A549 (cell line): ENCODE measurements at regions not wholly inside any gene's neighbourhood (a gene's known extent, or its start where the extent isn't known, plus 50 kb on each side); places are given as distances from the start of the nearest gene placed in this dataset.

Experiments
- ATAC-seq, 2 experiments: fragments of 200-7000 bp in 1 of 2; fragments of >200 bp in 1 of 2; cut with Nextera tagmentation in 1 of 2; cut with Tn5 transposase in 1 of 2; 3 replicates each; pipeline versions ENCODE4 v1.8.0 to v1.9.1; 2018 to 2020; ENCODE audit warnings: mild to moderate bottlenecking in 1 of 2, moderate library complexity in 1 of 2
- CTCF ChIA-PET: fragments of 300-600 bp; sonication (Branson Sonifier 250); formaldehyde crosslinking; extraction: SDS; loops from one replicate; lab custom pipeline; 2021; ENCODE audit warnings: antibody characterized with exemption, inconsistent platforms; lab: Yijun Ruan, JAX
- POLR2A ChIA-PET: fragments of 350-600 bp; formaldehyde crosslinking; extraction: SDS; loops from one replicate; lab custom pipeline; 2021; ENCODE audit warnings: antibody characterized with exemption, inconsistent platforms; lab: Yijun Ruan, JAX
- DNase-seq, 2 experiments: peaks; one replicate each; pipeline versions ENCODE4 v3.0.0 to v3.0.0-alpha.2; 2011 to 2016; ENCODE audit warnings: low read depth in 1 of 2, low spot score in 1 of 2
- FAIRE-seq: peaks from 2 replicates; lab custom pipeline; 2011; peaks lifted over from hg19 to GRCh38; lab: Jason Lieb, UNC
- H3K27ac ChIP-seq, 2 experiments: fragments of >200 bp; sonication (Bioruptor Twin); formaldehyde crosslinking; 3 replicates each; pipeline ENCODE4 v1.5.1; 2016 to 2017
- H3K4me1 ChIP-seq: fragments of >200 bp; sonication (Bioruptor Twin); formaldehyde crosslinking; 3 replicates; pipeline ENCODE4 v1.6.1; 2016
- H3K4me2 ChIP-seq: fragments of >200 bp; sonication (Bioruptor Twin); formaldehyde crosslinking; 3 replicates; pipeline ENCODE4 v1.6.1; 2016
- H3K4me3 ChIP-seq: fragments of >200 bp; sonication (Bioruptor Twin); formaldehyde crosslinking; 3 replicates; pipeline ENCODE4 v1.5.1; 2016
- H3K9me3 ChIP-seq: fragments of >200 bp; sonication (Bioruptor Twin); formaldehyde crosslinking; 3 replicates; pipeline ENCODE4 v1.6.1; 2016
- BHLHE40 ChIP-seq: IDR thresholded peaks from 2 replicates; pipeline ENCODE4 v1.6.1; 2012; ENCODE audit warnings: low read depth, low read length, inconsistent platforms
- CBX8 ChIP-seq: fragments of 200-600 bp; sonication (generic); IDR thresholded peaks from 2 replicates; pipeline ENCODE4 v1.6.1; 2016
- EHF ChIP-seq: fragments of 250-450 bp; sonication (Bioruptor Pico); IDR thresholded peaks from 2 replicates; pipeline ENCODE4 v1.5.0; 2020; ENCODE audit warnings: mild to moderate bottlenecking
- FOSB ChIP-seq: fragments of 250-450 bp; sonication (Bioruptor Pico); IDR thresholded peaks from 2 replicates; pipeline ENCODE4 v1.5.0; 2020; ENCODE audit warnings: mild to moderate bottlenecking, moderate library complexity
- FOSL2 ChIP-seq, 2 experiments: fragments of 450-650 bp in 1 of 2; fragments of >200 bp in 1 of 2; sonication (Bioruptor Twin) in 1 of 2; formaldehyde crosslinking; IDR thresholded peaks; 2 replicates each; pipeline versions ENCODE4 v1.5.0 to v1.6.1; 2016 to 2020; ENCODE audit warnings: mild to moderate bottlenecking in 1 of 2, moderate library complexity in 1 of 2
- FOXS1 ChIP-seq: fragments of 250-450 bp; sonication (Bioruptor Pico); IDR thresholded peaks from 2 replicates; pipeline ENCODE4 v1.5.0; 2020; ENCODE audit warnings: mild to moderate bottlenecking, moderate library complexity
- GATA3 ChIP-seq: IDR thresholded peaks from 2 replicates; pipeline ENCODE4 v1.6.1; 2012; ENCODE audit warnings: borderline replicate concordance
- HDAC2 ChIP-seq: fragments of 200-600 bp; sonication (generic); IDR thresholded peaks from 2 replicates; pipeline ENCODE4 v1.6.1; 2016
- HOXA7 ChIP-seq: fragments of 250-450 bp; sonication (Bioruptor Pico); IDR thresholded peaks from 2 replicates; pipeline ENCODE4 v1.5.0; 2020; ENCODE audit warnings: mild to moderate bottlenecking, moderate library complexity
- HOXB5 ChIP-seq: fragments of 250-450 bp; sonication (Bioruptor Pico); IDR thresholded peaks from 2 replicates; pipeline ENCODE4 v1.5.0; 2020; ENCODE audit warnings: mild to moderate bottlenecking, moderate library complexity
- MAX ChIP-seq: IDR thresholded peaks from 2 replicates; pipeline ENCODE4 v1.6.1; 2012
- NFE2L2 ChIP-seq: fragments of 150-350 bp; conservative IDR thresholded peaks from 2 replicates; pipeline ENCODE4 v1.6.1; 2014; ENCODE audit warnings: low read length
- NPAS2 ChIP-seq: fragments of 250-450 bp; sonication (Bioruptor Pico); IDR thresholded peaks from 2 replicates; pipeline ENCODE4 v1.8.0; 2022; ENCODE audit warnings: mild to moderate bottlenecking, moderate library complexity, borderline replicate concordance
- POLR2AphosphoS2 ChIP-seq: conservative IDR thresholded peaks from 2 replicates; pipeline ENCODE4 v1.6.1; 2012; ENCODE audit warnings: low read length, improper control_type of control experiment, inconsistent platforms
- RARB ChIP-seq: fragments of 250-450 bp; sonication (Bioruptor Pico); IDR thresholded peaks from 2 replicates; pipeline ENCODE4 v1.8.0; 2021; ENCODE audit warnings: mild to moderate bottlenecking, moderate library complexity
- RCOR1 ChIP-seq: fragments of 150-350 bp; IDR thresholded peaks from 2 replicates; pipeline ENCODE4 v1.6.1; 2014; ENCODE audit warnings: antibody characterized with exemption, low read length, low read depth
- RFX5 ChIP-seq: fragments of 450-650 bp; IDR thresholded peaks from 2 replicates; pipeline ENCODE4 v1.7.1; 2014; ENCODE audit warnings: antibody characterized with exemption, mild to moderate bottlenecking, moderate library complexity
- SREBF2 ChIP-seq: fragments of 450-650 bp; IDR thresholded peaks from 2 replicates; pipeline ENCODE4 v1.6.1; 2014; ENCODE audit warnings: mild to moderate bottlenecking, moderate library complexity
- USF2 ChIP-seq: fragments of 450-650 bp; IDR thresholded peaks from 2 replicates; pipeline ENCODE4 v1.6.1; 2014; ENCODE audit warnings: antibody characterized with exemption
- ZC3H11A ChIP-seq: fragments of 450-650 bp; IDR thresholded peaks from 2 replicates; pipeline ENCODE4 v1.6.1; 2014; ENCODE audit warnings: antibody characterized with exemption, mild to moderate bottlenecking
- ZFP36 ChIP-seq: fragments of 450-650 bp; IDR thresholded peaks from 2 replicates; pipeline ENCODE4 v1.6.1; 2014; ENCODE audit warnings: borderline replicate concordance; ENCODE audit not compliant: partially characterized antibody
- ZNF302 ChIP-seq: fragments of 250-450 bp; sonication (Bioruptor Pico); IDR thresholded peaks from 2 replicates; pipeline ENCODE4 v1.9.0; 2021; ENCODE audit warnings: inconsistent platforms, mild to moderate bottlenecking, moderate library complexity
- ZSCAN20 ChIP-seq: fragments of 250-450 bp; sonication (Bioruptor Pico); IDR thresholded peaks from 2 replicates; pipeline ENCODE4 v1.8.0; 2022; ENCODE audit warnings: mild to moderate bottlenecking, moderate library complexity
- WGBS: methylation state at CpG from one replicate; pipeline ENCODE4 v1.1.6; 2017; ENCODE audit errors: missing lambda C conversion rate; 5-methylcytosine and 5-hydroxymethylcytosine counted together
- TF ChIP-seq, protein P1 (sequence below): IDR thresholded peaks from 2 replicates; pipeline ENCODE4 v1.6.1; 2012
- TF ChIP-seq, protein P2 (sequence below): IDR thresholded peaks from 2 replicates; pipeline ENCODE4 v1.6.1; 2012; ENCODE audit warnings: low read depth, borderline replicate concordance
- TF ChIP-seq, protein P3 (sequence below): fragments of 250-450 bp; sonication (Bioruptor Pico); IDR thresholded peaks from 2 replicates; pipeline ENCODE4 v1.5.0; 2020; ENCODE audit warnings: low read depth, mild to moderate bottlenecking, moderate library complexity

- 77% methylated on average over 1 of the region's 1 CpG for WGBS
- ATAC-seq = no peak
- CTCF ChIA-PET = interaction anchor here (1.3 kb wide), 1 partner anchor 53 kb away, joined by 3 read pairs; no protein-coding TSS in a partner anchor
- H3K4me1 ChIP-seq = peaks cover 11% of the 10 kb centered on the region
- H3K4me3 ChIP-seq = no peak overlapping the region
- POLR2A ChIA-PET = no interaction called here
- no peaks in the 10 kb centered on the region for H3K9me3 ChIP-seq
- H3K27ac ChIP-seq = no peak overlapping the region
- TF ChIP-seq NPAS2 (CRISPR knock-in tag) (no peak), HOXB5 (CRISPR knock-in tag) (no peak), MAX (no peak), ZFP36 (no peak), EHF (CRISPR knock-in tag) (no peak), FOSL2 (IDR thresholded peaks at IDR 0.05) (no peak), FOSL2 (CRISPR knock-in tag; IDR thresholded peaks at IDR 0.05) (no peak), ZC3H11A (no peak), HDAC2 (no peak), POLR2AphosphoS2 (no peak), BHLHE40 (no peak)
- TF ChIP-seq, protein P1, sequence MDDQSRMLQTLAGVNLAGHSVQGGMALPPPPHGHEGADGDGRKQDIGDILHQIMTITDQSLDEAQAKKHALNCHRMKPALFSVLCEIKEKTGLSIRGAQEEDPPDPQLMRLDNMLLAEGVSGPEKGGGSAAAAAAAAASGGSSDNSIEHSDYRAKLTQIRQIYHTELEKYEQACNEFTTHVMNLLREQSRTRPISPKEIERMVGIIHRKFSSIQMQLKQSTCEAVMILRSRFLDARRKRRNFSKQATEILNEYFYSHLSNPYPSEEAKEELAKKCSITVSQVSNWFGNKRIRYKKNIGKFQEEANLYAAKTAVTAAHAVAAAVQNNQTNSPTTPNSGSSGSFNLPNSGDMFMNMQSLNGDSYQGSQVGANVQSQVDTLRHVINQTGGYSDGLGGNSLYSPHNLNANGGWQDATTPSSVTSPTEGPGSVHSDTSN = no peak
- no peak overlapping the region for H3K4me2 ChIP-seq
- no peak for DNase-seq
- FAIRE-seq = peak; percentile 7
These were observed 133.9 kb downstream of the PLK2 start for GRCh38 chr5:58326022-58326421.

DNA sequence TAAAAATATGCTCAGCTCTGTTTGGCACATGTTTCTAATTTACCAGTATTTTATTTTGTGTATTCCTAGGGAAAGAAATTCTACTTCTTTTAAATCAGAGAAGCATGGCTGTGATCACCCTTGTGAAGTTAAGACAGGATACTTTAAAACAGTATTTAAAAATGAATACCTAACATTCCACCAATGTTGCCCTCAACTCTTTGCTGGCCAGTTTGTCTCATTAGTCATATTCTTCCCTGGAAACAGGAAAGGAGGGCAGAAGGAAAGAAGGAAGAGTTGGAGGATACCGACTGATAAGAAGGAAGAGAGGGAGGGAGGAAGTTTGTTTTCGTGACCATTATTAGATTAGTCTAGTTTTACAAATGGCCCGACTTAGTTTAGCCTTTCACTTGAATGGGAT, 137.4 kb downstream of the PLK2 start:
- 65% methylated on average over 3 of the region's 3 CpGs for WGBS
- CTCF ChIA-PET = no interaction called here
- H3K4me2 ChIP-seq = peak overlapping the region; percentile 1; the same call in 1 of the 3 replicates
- POLR2A ChIA-PET = no interaction called here
- H3K4me3 ChIP-seq = no peak overlapping the region
- DNase-seq = no peak
- H3K4me1 ChIP-seq = peaks cover 11% of the 10 kb centered on the region
- ATAC-seq = no peak
- FAIRE-seq = no peak
- H3K9me3 ChIP-seq = no peaks in the 10 kb centered on the region
- H3K27ac ChIP-seq = peak overlapping the region in 1 of 2 experiments; percentile 57; a peak in 4 of 6 replicates
- TF ChIP-seq HOXA7 (CRISPR knock-in tag) (no peak), BHLHE40 (no peak), EHF (CRISPR knock-in tag) (no peak)
- TF ChIP-seq, all 56 proteins: peak for 0

DNA sequence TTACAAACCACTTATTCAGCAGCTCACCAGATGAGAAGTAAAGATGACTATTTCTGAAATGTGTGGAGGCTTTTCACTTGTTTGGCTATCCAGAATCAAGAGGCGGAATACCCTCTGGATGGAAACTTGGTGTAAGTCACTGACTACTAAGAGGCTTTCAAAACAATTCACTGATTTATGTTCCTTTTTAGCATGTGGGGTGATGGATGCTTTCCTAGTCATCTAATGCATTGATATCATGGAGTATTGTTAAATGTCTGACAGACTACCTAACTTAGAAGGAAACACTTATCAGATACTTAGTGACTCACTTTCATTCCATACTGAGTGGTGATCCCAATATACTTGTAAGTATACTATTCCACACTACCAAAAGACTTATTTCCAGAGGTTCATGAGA, 141.4 kb downstream of the PLK2 start:
- Histone ChIP-seq H3K27ac (no peak overlapping the region), H3K4me2 (no peak overlapping the region), H3K4me1 (peaks cover 25% of the 10 kb centered on the region), H3K4me3 (no peak overlapping the region), H3K9me3 (no peaks in the 10 kb centered on the region)
- WGBS = 97% methylated on average over 1 of the region's 1 CpG
- ChIA-PET CTCF (no interaction called here), POLR2A (no interaction called here)
- ATAC-seq (no peak), FAIRE-seq (no peak), DNase-seq (no peak)
- no peak for TF ChIP-seq ZC3H11A
- TF ChIP-seq, protein P2, sequence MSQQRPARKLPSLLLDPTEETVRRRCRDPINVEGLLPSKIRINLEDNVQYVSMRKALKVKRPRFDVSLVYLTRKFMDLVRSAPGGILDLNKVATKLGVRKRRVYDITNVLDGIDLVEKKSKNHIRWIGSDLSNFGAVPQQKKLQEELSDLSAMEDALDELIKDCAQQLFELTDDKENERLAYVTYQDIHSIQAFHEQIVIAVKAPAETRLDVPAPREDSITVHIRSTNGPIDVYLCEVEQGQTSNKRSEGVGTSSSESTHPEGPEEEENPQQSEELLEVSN = no peak
- no peak for TF ChIP-seq RARB
- TF ChIP-seq FOSB (CRISPR knock-in tag) = no peak

- DNase-seq (no peak), ATAC-seq (no peak), FAIRE-seq (no peak)
- Histone ChIP-seq H3K4me1 (peaks cover 24% of the 10 kb centered on the region), H3K27ac (no peak overlapping the region), H3K4me2 (no peak overlapping the region), H3K9me3 (no peaks in the 10 kb centered on the region), H3K4me3 (no peak overlapping the region)
- CTCF ChIA-PET = no interaction called here
- TF ChIP-seq SREBF2 (no peak), HDAC2 (no peak), FOXS1 (CRISPR knock-in tag) (no peak), ZC3H11A (no peak), USF2 (no peak), GATA3 (no peak), RCOR1 (no peak), ZNF302 (CRISPR knock-in tag) (no peak), ZSCAN20 (CRISPR knock-in tag) (no peak), CBX8 (no peak), BHLHE40 (no peak), NFE2L2 (no peak), RFX5 (no peak)
- TF ChIP-seq, protein P1 = no peak
- TF ChIP-seq, protein P3, sequence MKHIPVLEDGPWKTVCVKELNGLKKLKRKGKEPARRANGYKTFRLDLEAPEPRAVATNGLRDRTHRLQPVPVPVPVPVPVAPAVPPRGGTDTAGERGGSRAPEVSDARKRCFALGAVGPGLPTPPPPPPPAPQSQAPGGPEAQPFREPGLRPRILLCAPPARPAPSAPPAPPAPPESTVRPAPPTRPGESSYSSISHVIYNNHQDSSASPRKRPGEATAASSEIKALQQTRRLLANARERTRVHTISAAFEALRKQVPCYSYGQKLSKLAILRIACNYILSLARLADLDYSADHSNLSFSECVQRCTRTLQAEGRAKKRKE (CRISPR knock-in tag) = no peak
- POLR2A ChIA-PET = no interaction called here
These were observed 142.1 kb downstream of the PLK2 start for GRCh38 chr5:58317808-58318207.
